Suppressor macrophage treated with lipopolysaccharide for 1 hour (primary cell): ENCODE measurements at regions not wholly inside any gene's neighbourhood (a gene's known extent, or its start where the extent isn't known, plus 50 kb on each side); places are given as distances from the start of the nearest gene placed in this dataset.
A peak's percentile ranks its signal among the peaks of the same experiment; 100 is the strongest.

ENCODE experiments used
- DNase-seq, 3 donors: peaks; one replicate each; pipeline ENCODE4 v3.0.0-alpha.2; 2020 to 2022

GRCh38 chr1:201690528-201690927 is 138.4 kb upstream of the IPO9 start:
- no peak for DNase-seq

DNA sequence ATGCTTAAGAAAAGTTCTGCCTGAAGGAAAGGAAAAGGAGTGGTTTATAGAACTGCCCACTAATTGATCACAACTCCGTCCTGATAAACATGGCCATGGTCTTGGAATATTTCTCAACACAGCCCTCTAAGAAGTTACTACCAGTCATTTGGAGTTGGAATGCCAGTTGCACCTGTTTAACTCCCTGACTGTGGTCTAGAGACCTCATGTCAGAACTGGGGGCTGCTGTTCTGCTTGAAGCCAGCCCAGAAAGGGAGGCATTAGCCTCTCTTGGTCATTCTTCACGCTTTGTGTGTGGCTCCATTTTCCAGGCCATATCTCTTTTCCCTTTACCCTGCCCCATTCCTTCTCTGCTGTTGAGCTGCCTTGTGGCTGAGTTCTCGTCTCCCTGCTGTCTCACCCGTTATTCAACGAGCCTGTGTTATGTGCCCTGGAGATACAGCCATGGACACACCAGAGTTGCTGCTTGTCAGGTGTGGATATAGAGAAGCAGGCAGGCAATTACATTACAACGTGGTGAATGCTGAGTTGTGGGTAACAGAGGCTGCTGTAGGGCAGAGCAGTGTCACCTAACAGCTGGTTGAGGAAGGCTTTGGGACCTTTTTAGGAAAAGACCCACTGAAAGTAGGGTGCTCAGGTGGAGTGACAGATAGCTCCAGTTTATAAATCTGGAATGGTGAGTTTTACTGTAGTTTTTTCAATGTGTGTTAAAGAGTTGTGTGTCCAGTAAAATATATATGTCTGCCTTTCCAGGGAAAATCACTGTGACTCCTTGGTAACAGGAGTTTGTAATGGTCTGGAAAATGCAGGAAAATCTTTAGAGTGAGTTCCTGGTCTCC is 137.0 kb upstream of the IPO9 start:
- no peak for DNase-seq

DNA sequence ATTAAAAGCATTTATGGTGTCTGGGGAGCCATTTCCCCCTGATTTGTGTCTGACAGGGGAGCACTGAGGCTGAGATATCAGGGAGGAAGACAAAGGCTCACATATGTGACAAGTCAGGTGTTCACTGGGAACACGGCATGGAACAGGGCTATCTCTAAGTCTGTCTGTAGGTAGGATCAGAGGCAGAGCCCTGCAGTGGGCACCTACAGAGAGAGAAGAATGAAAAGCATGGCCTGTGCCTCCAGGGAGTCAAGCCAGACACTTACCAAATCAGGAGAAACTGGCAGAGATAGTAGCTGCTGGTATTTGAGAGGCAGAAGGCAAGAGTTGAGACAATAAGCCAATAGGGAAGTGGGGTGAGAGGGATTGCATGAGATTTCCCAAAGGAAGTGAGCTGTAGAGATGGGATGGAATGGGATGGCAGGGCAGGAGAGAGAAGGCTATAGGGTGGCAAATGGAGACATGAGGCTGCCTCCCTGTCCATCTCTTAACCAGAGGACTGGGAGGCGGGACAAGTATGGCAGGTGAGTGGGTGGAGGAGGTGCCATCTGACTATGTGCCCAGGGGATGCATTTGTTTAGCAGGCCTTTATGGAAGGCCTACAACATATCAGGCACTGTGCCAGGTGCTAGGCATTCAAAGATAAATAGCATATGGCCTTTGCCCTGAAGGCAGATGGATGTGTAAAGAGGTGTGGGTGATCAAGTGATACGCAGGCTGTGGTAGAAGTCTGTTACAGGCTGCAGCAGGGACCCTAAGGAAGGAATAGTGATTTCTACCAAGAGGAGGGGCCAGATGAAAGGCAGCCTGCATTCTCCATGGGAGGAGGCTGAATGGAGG is 136.2 kb upstream of the IPO9 start:
- no peak for DNase-seq

DNA sequence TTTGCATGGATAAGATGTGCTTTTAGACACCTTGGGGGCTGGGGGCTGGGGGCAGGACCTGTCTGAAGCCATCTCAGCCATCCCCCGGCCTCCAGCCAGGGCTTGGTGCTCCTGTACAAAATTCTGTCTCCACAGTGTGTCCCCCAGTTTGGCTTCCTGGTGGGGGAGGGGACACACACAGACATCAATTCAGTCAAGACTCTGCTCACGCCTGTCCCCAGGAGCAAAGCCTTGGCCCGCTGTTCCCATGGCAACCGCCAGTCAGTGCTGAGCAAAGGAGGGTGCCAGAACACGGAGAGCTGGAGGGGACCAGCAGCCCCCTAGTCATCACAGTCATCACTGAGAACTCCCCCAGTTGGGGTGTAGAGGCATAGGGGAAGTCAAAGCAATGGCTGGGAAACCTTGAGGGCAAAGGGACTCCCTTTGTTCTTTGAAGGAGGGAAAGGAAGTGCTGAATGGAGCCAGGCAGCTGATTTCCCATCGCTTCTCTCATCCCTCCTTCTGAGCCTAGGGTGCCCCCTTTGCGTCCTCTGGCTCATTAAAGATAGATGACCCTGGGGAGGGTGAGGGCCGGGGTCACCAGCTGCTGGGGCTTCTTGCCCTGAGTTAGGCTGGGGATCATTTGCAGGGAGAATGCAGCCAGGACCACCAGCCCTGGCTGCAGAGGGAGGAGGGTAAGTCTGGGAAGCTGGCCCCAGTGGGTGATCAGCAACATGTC is 134.9 kb upstream of the IPO9 start:
- no peak for DNase-seq

DNA sequence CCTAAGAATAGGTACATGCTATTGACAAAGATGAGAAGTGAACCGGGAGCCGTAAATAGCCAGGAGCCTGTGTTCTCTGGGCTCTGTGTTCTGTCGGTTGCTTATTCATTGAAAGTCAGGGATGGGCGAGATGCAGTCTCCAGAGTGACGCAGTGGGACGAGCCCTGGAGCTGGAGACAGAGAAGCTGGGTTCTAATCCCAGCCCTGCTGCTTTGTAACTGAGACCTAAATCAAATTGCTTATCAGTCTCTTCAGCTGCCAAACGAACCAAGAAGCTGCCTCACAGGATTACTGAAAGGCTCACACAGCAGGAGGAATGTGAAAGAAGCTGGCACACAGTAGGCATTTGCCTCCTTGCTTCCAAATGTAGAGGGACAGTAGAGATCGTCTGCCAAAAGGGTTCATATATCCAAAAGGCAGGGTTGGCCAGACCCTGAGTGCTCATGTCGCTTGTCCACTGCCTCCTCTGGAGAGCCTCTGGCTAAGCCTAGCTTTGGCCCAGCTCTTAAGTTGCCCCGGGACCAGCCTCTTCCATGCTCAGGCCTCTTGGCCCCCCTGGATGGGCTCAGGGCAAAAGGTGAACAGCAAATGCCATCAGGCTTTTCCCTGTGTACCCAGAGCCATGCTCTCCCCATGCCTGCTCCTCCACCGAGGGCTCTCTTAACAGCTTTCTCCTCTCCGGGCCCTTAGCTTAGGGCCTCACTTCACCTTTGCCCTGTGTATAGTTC is 134.2 kb upstream of the IPO9 start:
- DNase-seq, result no peak

DNA sequence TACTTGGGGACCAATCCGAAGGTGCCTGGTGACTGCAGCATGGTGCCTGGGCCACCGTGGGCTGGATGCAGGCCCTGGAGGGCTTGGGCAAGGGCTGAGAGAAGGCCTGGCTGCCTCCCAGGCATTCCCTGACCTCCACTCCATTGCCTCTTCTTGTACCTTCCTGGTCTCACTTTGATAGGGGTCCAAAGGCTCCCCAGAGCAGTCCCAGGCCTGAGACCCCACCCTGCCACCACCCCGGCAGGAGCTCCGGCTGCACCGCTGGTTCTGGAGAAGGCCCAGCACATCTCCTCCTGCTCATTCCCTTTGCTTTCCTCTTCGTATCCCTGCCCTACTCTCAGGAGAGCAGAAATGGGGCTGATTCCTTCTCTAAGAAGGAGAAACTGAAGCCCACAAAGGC is 133.3 kb upstream of the IPO9 start:
- no peak for DNase-seq

- DNase-seq, result no peak
Observed at GRCh38 chr1:201696217-201696761, 132.7 kb upstream of the IPO9 start.

GRCh38 chr1:201697174-201697573 is 131.8 kb upstream of the IPO9 start:
- no peak for DNase-seq

GRCh38 chr1:201701831-201702230 is 127.1 kb upstream of the IPO9 start:
- DNase-seq, result no peak

DNA sequence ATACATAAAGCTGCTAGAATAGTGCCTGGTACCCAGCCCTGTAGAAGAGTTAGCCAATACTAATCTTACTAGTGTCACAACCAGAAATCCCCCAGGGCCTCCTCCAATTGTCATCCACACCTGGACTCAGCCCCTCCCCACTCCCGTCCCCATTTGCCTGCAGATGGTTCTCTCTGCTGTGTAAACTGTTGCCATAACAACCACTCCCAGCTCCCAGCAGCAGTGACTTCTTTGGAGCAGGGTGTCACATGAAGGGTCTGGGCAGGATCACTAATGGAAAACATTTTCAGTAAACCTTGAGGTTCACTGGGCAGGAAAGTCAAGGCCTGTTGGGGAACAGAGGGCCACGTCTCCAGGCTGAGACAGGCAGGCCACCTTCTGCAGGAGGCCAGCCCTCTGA is 126.0 kb upstream of the IPO9 start:
- no peak for DNase-seq

DNA sequence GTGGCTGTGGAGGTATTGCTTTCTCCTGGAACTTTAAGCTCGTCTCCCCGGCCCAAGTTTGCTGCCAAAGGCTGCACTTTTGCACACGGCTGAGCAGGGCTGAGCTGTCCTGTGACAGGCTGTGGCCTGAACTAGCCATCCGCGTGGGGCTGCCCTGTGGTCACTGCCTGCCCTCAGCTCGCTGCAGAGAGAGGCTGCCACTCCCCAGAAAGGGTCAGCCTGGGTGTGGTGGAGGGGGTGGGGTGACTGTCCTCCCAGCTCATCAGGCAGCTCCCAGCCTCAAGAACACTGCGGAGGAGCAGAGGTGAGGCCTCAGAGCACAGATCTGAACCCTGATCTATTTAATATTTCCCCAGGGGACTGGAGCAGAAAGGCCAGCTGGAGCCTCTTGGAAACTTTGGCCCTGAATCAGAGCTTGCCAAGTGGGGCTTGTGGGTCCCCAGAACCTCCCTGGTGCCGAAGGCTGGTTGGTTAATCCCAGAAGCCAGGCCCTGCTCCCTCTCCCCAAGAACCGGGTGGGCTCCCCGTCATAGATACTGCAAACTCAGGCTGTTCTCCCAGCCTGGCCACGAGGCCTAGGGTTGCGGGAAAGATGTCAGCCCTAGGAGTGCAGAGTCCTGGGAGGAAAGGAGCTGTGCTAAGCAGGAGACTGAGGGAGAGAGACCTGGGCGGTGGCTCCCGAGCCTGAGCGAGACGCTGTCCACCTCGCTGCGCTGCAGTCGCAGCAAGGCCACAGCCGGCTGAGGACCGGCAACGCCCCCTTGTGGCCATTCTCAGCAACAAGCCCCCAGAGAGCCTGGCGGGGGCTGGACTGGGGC is 125.1 kb upstream of the IPO9 start:
- peak; percentile 81 to 93 (median 89) for DNase-seq

- DNase-seq, result no peak
Observed at GRCh38 chr1:201704439-201704792, 124.5 kb upstream of the IPO9 start.

- DNase-seq, result no peak
Observed at GRCh38 chr1:201705389-201705788, 123.6 kb upstream of the IPO9 start.

DNA sequence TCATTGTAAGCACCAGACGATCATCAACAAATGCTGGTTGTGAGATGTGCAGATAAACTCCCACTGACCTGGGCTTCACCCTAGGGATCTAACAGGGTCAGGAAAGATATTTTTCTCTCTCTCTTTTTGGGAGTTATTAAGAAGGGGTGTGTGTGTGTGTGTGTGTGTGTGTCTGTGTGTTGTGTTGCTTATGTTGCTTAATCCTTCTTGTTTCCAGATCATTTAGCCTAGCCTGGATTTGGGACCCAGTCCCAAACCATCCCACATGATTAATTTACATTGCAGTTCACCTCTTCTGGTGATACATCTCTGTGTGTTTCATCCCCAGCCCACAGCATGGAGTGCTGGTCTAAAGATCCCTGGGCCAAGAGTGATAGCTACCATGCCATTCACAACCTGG is 122.8 kb upstream of the IPO9 start:
- no peak for DNase-seq

DNA sequence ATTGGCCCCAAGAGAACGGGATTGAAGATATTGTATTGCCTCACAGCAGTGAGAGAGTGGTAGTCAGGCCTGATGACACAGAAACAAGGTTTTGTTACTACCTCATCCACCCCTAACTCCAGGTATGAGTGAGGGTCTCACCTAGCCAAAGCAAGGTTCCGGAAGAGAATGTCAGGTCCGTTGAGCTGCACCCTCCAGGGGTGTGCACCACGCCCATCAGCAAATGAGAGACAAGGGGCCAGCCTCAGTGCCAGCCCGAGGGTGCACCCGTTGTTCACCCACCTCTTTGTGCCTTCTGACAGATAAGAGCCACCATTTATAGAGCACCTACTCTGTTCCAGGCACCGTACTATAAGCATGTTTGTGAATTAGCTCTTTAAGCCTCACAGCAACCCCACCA is 121.9 kb upstream of the IPO9 start:
- no peak for DNase-seq

DNA sequence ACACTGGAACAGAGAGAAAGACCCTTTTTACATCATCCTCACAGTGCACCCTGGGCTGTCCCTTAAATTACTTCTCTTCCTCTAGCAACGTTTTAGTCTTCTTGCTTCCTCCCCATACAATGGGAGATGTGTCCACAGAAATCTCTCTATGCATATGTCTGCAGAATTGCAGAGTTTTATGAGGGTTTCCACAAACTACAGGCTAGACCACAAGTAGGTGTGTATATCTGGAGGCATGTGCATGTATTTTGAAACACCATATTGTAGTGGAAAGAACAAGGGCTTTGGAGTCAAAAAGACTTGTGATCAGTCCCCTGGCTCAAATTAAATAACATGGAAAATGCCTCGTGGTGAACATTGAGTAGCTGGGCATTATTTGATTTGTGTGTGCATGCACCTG is 121.3 kb upstream of the IPO9 start:
- no peak for DNase-seq

- peak in 1 of 3 donors; percentile 27 for DNase-seq
Observed at GRCh38 chr1:201708085-201708512, 120.9 kb upstream of the IPO9 start.

DNA sequence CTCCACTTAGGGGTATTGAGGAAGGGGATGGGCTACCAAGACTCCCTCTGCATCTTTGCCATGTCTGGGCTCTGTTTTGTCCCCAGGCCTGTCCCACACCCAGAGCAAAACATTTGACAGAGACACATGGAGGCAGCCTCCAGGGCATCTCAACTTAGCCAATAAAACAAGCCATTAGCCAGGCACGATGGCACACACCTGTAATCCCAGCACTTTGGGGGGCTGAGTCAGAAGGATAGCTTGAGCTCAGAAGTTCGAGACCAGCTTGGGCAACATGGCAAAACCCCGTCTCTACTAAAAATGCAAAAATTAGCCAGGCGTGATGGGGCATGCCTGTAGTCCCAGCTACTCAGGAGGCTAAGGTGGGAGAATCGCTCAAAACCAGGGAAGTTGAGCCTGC is 120.3 kb upstream of the IPO9 start:
- no peak for DNase-seq

DNA sequence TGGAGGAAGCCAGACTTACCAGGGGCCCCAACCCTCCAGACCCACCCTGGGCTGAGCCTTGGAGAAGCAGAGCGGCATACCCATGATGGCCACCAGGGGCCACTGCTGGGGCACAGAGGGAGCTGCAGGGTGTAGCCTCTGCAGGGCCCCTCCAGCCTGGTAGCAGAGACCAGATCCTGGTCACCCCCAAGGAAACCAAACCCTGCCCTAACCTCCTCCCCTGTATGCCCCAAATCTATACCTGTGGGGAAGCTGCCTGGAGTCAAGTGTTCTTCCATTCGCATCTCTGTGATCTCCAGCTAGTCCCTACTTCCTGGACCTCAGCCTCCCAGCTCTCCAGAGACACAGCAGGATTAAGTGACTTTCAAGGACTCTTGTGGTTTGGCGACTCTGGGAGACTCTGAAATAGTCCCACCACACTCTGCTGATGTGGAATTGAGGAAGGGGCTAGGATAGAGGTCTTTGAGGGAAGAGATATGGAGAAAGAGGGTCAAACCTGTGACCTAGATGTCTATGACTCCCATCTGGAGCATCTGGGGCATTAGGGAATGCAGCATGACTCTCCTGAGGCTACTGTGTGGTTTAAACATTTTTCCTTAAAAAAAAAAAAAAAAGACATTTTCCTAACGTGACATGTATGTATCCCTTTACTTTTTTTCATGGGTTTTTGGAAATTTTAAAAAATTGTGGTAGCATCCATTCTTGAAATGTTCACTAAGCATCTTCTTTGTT is 119.2 kb upstream of the IPO9 start:
- DNase-seq, result peak; percentile 71 to 87 (median 83)

DNA sequence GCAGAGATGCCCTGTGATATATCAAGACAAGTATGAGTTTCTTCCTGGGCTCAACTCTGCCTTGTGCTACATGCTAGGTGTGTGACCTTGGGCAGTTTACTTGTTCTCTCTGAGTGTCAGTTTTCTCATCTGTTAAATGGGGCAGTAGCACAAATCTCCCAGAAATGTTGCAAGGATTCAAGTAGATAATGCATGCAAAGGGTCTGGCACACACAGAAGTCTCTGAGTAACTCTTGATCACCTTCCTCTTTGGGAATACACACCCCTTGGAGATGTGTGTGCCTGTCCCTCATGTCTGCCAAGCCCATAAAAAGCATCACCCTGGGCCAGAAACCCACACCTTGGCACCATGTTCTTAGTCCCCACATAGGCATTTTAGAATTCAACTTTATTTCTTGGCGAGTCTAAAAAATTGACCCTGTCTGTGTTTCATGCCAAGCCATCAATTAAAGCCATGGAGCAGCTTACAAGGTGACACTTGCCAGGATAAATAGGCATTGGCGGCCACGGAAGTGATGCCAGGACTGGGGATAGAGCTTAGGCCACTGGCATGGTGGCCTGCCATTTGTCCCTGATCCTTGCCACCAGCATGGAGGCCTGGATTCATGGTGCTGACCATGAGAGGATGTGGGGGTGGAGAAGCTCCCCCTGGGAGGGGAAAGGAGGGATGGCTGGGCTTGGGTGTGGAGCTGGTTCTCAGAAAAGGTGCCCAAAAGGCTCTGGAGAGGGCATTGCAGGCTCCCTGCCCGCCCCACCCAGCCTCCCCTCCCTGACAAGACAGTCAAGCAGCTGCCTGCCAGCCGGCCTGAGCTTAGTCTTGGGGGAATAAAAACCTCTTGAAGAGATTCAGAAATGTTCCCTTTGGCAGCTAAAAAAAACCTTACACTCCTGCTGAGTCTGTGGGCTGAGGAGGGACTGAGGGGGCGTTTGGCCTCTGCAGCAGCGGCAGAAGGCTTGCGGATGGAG is 118.0 kb upstream of the IPO9 start:
- peak; percentile 13 to 37 (median 20) for DNase-seq
